Testis (tissue), 2 donors: ENCODE measurements at regions not wholly inside any gene's neighbourhood (a gene's known extent, or its start where the extent isn't known, plus 50 kb on each side); places are given as distances from the start of the nearest gene placed in this dataset.

Experiments used
- CTCF ChIP-seq, 3 experiments: fragments of 450-650 bp in 2 of 3; fragments of 200-600 bp in 1 of 3; sonication (generic) in 1 of 3; IDR thresholded peaks; one replicate each; pipeline ENCODE4 v1.5.1; 2016 to 2019; ENCODE audit warnings: antibody characterized with exemption in 3 of 3, mild to moderate bottlenecking in 2 of 3, moderate library complexity in 1 of 3
- POLR2A ChIP-seq: fragments of 450-650 bp; IDR thresholded peaks from one replicate; pipeline ENCODE4 v1.6.1; 2017; ENCODE audit warnings: antibody characterized with exemption, mild to moderate bottlenecking, moderate library complexity

- TF ChIP-seq CTCF (IDR thresholded peaks at IDR 0.05): no peak
- TF ChIP-seq POLR2A: no peak
Observed at GRCh38 chr18:1530650-1531049, 626.0 kb downstream of the ADCYAP1 start.
